HS-27A (cell line): ENCODE measurements at regions not wholly inside any gene's neighbourhood (a gene's known extent, or its start where the extent isn't known, plus 50 kb on each side); places are given as distances from the start of the nearest gene placed in this dataset.

ENCODE experiments used
- DNase-seq: peaks from one replicate; pipeline ENCODE4 v3.0.0-alpha.2; 2012; ENCODE audit warnings: low read depth, missing footprints

DNA sequence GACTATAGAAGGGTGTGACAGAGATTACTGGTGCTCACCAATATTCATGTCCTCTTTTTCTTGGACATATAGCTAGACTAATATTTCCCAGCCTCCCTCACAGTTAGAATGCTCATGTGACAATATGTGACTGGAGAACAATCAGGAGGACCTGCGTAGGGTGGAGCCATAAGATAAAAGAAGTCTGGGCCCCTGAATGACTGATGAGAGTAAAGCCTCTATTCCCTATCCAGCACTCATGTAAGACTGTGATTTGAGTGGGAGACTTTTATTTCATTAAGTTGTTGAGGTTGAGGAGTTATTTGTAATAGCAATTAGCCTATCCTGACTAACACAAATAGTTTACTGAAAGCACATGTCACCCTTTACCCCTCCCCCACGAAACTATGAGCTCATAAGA is 1247.1 kb upstream of the TENM4 start:
- DNase-seq: no peak

GRCh38 chr11:80686889-80687288 is 1246.1 kb upstream of the TENM4 start:
- no peak for DNase-seq

GRCh38 chr11:80673566-80673965 is 1232.7 kb upstream of the TENM4 start:
- DNase-seq: no peak

- DNase-seq: no peak
Observed at GRCh38 chr11:80669620-80670019, 1228.8 kb upstream of the TENM4 start.

GRCh38 chr11:80668039-80668438 is 1227.2 kb upstream of the TENM4 start:
- DNase-seq: no peak

DNA sequence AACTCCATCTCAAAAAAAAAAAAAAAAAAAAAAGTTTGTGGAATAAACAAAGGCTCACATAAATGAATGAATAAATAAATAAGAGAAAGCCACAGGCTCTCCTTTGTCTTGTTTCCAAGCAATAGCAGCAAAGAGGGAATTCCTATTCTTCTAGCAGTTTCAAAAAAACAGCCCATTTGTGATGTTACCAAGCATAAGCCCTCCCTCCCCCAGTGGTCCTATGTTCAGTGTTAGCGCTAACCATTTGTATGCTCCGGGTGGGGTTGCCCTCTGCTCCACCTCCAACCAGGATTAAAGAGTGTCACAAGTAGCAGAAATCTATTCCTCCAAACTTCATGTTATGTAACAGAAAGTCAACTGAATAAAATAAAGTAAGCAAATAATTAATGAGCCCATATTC is 1215.0 kb upstream of the TENM4 start:
- no peak for DNase-seq

- DNase-seq: no peak
Observed at GRCh38 chr11:80650966-80651365, 1210.1 kb upstream of the TENM4 start.

GRCh38 chr11:80649186-80649585 is 1208.4 kb upstream of the TENM4 start:
- no peak for DNase-seq

DNA sequence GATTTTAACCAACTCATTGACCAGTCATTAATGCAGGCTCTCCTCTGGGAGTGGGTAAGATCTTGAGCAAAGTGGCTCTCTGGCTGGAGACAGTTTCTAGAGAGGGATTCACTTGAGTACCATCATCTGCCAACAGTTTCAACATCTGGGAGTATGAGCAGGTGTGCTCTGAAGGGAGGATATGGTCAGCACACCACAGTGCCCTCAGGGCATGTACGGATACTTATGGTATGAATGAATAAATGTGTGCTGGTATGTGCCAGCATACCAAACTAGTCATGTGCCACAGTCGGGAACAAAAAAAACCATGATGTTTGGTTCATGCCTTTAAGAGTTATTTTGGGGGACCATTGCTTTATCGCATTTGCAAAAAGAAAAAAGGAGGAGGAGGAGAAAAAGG is 1197.5 kb upstream of the TENM4 start:
- DNase-seq: no peak

DNA sequence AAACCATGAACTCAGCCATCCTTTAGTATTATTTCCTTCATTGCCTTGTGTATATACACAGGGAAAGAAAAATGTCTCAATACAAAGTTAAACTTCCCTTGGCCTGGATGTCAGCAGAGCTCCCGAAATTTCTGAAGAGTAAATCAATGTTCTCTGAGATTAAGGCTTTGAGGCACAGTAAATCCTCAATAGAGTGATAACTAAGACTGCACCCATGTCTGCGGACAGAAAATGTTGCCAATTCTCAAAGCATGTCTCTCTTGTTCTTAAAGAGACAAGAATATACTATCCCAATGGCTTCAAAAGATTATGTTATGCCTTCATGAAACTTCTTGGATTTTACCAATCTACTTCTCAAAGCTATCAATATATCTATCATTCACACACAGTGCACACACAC is 1196.7 kb upstream of the TENM4 start:
- no peak for DNase-seq

- DNase-seq: no peak
Observed at GRCh38 chr11:80636999-80637398, 1196.2 kb upstream of the TENM4 start.

GRCh38 chr11:80635178-80635577 is 1194.3 kb upstream of the TENM4 start:
- DNase-seq: no peak

- no peak for DNase-seq
Observed at GRCh38 chr11:80632691-80633090, 1191.9 kb upstream of the TENM4 start.

DNA sequence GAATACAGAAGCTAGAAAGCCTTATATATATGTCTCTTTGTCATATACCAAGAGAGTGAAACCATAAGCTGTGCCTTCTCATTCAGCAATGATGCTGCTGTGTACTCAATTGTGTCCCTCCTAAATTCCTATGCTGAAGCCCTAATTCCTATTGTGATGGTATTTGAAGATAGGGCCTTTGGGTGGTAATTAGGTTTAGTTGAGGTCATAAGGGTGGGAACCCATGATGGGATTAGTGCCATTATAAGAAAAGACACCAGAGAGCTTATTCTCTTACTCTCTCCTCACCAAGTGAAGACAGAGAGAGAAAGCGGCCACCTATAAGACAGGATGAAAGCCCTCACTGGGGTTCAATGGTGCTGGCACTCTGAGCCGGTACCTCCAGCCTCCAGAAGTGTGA is 1191.3 kb upstream of the TENM4 start:
- DNase-seq: no peak

DNA sequence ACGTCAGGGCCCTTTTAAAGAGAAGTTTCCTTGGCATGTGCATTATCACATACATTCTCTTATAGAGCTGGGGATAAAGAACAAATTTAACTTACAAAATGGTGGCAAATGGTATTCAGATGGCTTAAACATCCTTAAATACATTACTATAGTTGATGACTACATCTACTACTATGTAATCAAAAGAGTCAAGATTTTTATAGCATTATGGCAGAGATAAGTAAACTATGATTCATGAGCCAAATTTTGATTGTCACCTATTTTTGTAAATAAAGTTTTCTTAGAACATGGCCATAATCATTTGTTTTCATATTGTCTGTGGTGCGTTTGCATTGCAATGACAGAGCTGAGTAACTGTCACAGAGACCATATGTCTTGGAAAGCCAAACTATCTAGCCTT is 1188.6 kb upstream of the TENM4 start:
- DNase-seq: no peak

DNA sequence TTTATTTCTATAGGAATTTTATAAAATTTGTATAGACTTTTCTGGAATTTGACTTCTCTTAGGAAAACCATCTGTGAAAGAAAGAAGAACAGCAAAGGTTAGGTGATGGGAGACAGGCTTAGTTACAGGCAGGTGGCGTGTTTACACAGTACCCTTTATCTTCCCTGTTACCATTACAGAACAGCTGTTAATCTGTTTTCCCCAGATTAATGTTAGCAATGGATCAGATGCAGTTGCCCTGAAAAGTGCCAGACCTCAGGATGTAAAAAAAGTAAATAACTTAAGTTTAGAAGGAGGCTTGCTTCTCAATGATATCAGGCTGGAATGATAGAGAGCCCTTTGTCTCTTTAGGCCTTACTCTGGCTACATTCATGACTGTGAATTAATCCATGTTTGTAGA is 1186.5 kb upstream of the TENM4 start:
- no peak for DNase-seq

DNA sequence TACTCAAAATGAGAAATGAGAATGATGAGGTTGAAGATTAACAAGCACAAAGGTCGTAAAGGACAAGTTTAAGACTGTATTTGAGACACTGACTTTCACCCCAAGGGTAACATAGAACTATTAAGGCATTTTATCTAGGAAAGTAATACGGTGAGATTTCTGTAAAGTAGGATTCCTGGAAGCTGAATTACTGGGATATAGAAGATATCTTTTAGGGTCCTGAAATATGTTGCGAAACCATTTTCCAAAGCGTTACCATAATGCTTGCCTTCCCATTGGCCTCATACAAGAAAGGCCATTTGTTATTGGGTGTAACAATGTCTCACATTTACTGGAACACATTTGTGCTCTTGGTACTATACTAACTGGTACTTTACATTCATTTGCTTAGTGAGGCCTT is 1185.9 kb upstream of the TENM4 start:
- DNase-seq: no peak

DNA sequence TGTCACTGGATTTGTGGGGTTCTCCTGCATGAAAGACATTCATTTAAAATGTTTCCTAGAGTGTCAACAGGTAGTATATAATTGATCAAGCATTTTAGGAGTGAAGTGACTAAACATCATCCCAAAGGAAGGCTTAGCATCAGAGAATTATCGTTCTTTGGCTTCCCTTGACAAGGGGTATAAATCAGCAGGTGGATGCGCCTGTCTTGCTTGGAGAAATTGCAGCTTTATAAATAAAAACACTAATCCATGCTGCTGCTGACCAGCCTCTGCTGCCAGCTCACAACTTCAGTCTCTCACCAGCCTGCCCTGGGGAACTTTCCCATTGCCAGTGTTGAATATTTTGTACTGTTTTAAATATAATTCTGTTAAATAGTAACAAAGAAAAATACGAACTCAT is 1184.7 kb upstream of the TENM4 start:
- no peak for DNase-seq

GRCh38 chr11:80621871-80622270 is 1181.0 kb upstream of the TENM4 start:
- DNase-seq: no peak

- no peak for DNase-seq
Observed at GRCh38 chr11:80620867-80621266, 1180.0 kb upstream of the TENM4 start.

DNA sequence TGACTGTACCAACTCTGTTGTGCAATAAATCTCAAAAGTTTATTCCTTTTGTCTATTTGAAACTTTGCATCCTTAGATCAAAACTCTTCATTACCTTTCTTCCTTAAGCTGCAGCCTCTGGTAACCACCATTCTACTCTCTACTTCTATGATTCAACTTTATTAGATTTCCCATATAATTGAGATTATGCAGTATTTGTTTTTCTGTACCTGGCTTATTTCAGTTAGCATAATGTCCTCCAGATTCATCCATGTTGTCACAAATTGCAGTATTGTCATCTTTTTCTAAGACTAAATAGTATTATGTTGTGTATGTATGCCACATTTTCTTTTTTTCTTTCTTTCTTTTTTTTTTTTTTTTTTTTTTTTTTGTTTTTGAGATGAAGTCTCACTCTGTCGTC is 1176.3 kb upstream of the TENM4 start:
- DNase-seq: no peak

GRCh38 chr11:80616070-80616800 is 1175.4 kb upstream of the TENM4 start:
- DNase-seq: no peak

GRCh38 chr11:80613655-80614054 is 1172.8 kb upstream of the TENM4 start:
- no peak for DNase-seq

DNA sequence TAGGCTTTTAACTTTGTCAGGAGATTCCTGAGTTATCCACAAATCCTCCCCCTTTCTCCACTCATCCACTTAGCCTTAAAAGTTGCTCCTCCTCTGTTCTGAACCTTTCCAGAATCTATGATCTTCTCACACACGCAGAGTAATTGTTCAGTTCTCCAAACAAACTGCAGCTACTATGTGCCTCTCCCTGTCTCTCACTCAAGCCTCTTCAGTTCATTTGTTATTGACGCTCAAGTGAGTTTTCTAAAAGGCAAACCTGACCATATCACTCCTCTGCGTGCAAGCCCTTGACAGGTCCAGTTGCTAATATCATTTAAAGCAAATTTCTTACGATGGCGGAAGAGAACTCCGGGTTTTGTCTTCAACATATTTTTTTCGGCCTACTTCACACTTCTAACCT is 1169.7 kb upstream of the TENM4 start:
- no peak for DNase-seq

DNA sequence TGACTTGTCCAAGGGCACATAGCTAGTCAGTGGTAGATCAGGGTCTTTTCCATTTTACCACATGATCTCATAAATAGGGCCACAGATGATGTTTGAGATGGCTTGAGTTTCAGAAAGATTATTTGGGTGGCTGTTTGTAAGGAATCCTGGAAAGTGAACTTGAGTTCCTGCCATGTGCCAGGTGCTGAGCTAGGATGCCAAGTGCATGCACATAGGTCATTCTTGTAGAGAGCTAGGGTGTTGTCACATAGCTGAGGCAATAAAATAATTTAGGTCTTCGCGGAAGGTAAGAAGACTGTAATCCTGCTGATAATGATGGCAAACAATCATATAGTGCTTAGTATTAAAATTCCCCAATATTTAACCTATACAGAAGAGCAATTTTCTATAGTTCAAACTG is 1162.6 kb upstream of the TENM4 start:
- DNase-seq: no peak
